Caki2 (cell line): ENCODE measurements at regions not wholly inside any gene's neighbourhood (a gene's known extent, or its start where the extent isn't known, plus 50 kb on each side); places are given as distances from the start of the nearest gene placed in this dataset.
"Not testable (repeated sequence)": the region's sequence is repeated elsewhere in the genome, so short reads cannot be mapped to it uniquely, and the experiment has no call there.

Experiments
- DNase-seq: peaks from one replicate; pipeline ENCODE4 v3.0.0-alpha.2; 2015; ENCODE audit warnings: low read depth
- in situ Hi-C: cut with HindIII; loops from 2 replicates; pipeline ENCODE4 v1.10.0; 2016; ENCODE audit warnings: low sequenced_read_pairs, low pct_unique_long_range_greater_than_20kb, mixed read lengths

DNA sequence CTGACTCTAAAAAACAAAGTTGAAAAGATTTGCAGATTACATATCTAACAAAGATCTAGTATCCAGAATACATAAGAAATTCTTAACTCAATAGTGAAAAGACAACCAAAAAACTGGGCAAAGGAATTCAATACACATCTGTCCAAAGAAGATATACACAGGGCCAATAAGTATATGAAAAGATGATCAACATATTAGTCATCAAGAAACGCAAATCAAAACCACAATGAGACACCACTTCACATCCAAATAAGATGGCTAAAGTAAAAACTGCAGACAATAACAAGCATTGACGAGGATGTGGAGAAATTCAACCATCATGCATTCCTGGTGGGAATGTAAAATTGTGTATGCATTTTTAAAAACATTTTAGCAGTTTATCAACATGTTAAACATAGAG is 256.0 kb downstream of the EIPR1 start:
- DNase-seq = no peak
- in situ Hi-C loops = no loop called here

DNA sequence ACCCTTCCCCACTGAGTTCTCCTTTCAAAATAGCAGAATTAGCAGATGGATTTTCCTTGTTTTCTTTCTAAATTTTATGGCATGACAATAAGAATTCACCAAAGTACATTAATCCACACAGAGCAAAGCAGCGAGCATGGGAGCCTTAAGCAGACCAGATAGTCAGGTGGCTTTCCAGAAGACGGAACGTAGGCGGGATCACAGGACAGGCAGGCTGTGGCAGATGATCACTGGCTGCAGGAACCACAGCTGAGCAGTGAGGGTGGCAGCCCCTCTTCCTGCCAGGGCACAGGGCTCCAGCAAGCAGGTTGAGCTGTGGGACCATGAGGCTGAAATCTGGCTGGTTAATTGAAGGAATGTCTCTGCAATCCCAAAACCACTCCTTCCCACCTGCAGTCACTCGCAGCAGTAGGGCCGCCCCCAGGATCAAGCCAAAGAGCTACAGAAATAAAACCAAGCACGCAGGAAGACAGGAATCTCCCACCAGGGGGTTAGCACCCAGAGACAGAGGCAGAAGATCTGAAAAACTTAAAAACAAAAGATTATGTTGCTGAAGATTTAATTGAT is 259.9 kb downstream of the EIPR1 start:
- in situ Hi-C loops = no loop called here
- no peak for DNase-seq

DNA sequence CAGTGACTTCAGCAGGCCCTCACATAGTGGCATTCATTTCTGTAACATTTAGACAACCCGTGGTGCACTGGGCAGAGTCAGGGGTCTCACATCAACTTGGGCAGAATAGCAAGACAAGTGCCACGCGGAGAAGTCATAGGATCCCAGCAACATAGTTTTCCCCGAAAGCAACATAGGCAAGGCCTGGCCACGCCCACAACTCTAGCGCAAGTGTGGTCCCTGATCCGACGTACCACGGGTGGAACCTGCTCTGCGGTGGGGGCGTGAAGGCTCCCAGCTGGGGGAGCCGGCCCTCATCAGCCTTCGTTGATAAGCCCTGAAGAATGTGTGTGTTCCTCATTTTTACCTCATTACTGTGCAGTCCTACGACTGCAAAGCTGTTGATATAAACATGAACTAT is 261.2 kb downstream of the EIPR1 start:
- DNase-seq = no peak
- in situ Hi-C loops = no loop called here

DNA sequence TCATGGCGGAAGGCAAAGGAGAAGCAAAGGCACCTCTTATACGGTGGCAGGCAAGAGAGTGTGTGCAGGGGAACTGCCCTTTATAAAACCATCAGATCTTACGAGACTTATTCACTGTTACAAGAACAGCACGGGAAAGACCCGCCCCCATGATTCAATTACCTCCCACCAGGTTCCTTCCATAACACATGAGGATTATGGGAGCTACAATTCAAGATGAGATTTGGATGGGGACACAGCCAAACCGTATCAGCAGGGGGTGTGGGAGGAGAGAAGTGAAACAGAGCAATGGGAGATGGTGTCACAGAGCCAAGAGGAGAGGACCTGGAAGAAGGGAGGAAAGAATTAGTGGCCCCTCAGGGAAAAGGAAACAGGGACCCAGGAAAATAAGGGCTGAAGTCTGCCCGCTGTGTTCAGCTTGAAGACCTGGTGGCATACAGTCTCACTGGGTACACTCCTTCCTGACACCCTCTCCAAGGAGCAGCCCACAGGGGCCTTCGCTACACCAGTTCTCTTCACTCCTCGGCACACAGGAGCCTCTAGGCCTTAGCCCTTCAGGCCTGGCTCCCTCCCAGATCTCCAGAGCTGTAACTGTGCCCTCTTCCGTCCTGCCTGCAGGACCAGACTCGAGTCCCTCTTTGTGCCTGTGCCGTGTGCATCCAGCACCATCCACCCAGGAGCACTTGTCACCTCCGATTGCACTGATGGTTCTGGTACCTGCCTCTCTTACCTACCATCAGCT is 262.1 kb downstream of the EIPR1 start:
- in situ Hi-C loops = no loop called here

DNA sequence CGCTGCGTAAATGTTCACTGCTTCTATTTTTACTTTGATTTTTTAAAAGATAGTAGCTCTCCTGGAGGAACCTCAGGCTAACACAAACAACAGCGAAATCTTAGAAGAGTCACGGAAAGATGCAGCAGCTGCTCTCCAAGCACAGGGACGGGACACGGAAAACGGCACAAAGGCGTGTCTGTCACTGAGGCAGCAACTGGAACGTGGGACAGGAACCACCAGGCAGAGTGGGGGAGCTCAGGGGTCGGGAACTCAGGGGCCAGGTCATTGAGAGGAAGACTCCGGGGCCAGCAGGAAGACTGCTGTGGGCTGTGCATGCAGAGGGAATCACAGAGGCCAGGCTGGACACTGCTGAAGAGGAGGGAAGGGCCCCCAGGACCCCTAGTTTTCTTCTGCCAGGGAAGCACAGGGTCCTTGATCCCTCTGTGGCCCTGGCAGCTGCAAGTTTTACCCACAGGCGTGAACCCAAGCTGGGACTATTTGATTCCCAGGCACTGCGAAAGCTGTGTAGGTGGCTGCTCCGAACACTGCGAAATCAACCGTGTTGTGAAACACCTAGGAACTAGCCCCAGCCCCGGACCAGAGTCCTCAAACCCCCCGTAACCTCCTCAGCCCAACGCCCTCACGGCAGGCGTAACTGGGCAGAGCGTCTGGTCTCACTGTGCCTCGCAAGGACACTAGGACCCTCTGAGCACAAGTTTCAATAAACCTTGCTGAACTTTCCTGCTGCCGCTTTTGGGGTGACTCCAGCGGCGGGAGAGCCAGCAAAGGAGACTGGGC is 263.0 kb downstream of the EIPR1 start:
- in situ Hi-C loops = no loop called here
- DNase-seq = no peak

More for the DNA sequence above, 262.1 kb downstream of the EIPR1 start:
- DNase-seq = no peak

DNA sequence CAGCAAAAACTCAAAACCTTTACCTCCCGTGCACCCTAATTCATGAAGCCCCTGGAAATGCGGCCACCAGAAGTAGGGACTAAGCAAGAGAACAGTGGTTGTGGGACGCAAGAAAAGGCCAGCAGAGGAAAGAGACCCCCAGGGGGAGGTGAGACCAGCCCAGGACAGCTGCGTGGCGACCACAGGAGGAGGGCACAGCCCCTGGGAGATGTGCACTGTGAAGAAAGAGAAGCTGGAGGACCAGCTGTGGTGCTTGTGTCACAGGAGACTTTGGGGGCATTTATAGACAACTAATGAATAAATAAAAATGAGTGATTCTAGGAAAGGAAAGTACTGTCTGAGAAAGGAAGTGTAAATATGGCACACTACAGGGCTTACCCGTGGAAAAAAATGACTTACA is 263.8 kb downstream of the EIPR1 start:
- in situ Hi-C loops = no loop called here
- DNase-seq = no peak

DNA sequence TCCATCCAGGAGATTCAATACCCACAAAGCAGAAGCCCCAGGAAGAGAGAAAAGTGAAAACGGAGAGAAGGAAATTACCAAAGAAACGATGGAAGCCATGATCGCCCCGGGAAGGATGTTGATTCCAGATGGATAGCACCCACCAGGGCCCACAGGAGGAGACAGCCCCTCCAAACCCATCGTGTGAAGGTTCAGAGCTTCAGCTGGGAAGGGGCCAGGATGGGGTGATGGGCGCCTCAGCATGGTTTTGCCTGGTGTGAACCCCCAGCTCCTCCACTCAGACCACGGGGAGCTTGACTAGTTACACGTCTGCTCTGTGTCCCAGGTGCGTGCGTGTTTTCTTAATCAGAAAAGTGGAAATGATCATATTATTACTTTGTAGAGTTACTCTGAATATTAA is 264.5 kb downstream of the EIPR1 start:
- in situ Hi-C loops = no loop called here
- DNase-seq = no peak

DNA sequence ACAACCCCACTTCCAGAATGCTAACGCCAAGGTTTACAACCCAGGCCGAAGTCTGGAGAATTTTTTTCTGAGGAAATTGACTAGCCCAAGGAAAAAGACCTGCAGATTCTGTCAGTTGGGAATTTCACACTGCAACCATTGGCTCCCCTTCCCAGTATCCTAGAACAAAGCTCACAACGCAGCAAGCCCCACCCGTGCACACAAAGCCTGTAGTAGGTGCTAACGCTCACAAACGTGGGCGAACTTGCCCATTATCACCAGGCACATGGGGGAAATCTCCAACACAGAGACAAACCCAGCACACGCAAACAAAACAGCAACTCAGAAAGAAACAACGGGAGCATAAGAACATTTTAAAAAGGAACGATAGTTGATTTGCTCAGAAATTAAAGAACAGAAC is 265.1 kb downstream of the EIPR1 start:
- in situ Hi-C loops = no loop called here
- DNase-seq = no peak

DNA sequence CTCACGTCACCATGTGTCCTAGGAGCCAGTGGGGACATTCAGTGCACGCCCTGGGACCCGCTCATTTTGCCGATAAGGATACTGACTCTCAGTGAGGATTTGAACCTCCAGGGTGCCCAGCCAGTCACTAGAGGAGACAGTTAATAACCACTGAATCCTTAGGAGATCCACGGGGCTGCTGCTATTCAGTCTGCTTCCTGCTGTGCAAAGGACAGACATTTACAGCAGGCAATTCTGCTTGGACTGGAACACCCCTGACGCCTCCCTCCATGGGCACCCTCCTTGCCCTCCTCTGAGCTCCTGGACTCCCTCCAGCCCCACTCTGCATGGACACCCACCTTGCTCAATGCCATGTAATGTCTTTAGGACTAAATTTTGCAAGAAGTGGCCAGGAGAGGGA is 265.5 kb downstream of the EIPR1 start:
- no peak for DNase-seq
- in situ Hi-C loops = no loop called here

DNA sequence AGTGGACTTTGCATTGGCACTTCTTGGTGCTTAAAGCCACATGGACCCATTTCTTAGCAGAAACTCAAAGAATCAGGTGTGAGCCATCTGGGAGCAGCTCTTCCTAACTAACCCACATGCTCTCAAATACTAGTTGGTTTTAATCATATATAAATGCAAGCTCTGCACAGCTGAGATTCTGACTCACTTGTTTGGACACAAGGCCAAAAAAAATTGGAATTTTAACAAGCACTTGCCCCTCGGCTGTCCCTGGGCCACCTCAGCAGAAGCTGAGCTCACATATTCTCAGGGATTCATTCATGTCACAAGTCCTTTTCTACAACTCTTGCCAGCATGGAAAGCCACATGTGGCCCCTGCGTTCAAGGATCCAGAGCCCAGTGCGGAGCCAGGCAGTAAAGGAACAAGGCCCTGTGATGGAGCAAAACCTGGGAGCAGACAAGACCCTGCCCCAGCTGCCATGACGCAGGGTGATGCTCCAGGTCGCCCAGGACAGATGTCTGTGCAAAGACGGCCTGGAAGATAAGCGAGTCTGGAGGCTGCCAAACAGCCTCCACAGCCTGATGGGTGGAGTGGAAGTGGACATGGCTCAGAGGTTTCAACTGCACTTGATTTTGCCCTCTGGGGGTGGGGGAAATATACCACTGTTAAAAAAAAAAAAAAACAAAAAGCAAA is 266.5 kb downstream of the EIPR1 start:
- DNase-seq = no peak
- in situ Hi-C loops = no loop called here

DNA sequence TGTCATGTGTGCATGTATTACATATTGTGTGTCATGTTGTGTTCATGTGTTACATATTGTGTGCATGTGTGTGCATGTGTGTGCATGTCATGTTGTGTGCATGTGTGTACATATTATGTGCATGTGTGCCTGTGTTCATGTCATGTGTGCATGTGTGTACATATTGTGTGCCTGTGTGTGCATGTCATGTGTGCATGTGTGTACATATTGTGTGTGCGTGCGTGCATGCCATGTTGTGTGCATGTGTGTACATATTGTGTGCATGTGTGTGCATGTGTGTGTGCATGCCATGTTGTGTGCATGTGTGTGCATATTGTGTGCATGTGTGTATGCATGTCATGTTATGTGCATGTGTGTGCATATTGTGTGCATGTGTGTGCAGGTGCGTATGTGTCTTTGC is 267.1 kb downstream of the EIPR1 start:
- in situ Hi-C loops = no loop called here
- DNase-seq = no peak

DNA sequence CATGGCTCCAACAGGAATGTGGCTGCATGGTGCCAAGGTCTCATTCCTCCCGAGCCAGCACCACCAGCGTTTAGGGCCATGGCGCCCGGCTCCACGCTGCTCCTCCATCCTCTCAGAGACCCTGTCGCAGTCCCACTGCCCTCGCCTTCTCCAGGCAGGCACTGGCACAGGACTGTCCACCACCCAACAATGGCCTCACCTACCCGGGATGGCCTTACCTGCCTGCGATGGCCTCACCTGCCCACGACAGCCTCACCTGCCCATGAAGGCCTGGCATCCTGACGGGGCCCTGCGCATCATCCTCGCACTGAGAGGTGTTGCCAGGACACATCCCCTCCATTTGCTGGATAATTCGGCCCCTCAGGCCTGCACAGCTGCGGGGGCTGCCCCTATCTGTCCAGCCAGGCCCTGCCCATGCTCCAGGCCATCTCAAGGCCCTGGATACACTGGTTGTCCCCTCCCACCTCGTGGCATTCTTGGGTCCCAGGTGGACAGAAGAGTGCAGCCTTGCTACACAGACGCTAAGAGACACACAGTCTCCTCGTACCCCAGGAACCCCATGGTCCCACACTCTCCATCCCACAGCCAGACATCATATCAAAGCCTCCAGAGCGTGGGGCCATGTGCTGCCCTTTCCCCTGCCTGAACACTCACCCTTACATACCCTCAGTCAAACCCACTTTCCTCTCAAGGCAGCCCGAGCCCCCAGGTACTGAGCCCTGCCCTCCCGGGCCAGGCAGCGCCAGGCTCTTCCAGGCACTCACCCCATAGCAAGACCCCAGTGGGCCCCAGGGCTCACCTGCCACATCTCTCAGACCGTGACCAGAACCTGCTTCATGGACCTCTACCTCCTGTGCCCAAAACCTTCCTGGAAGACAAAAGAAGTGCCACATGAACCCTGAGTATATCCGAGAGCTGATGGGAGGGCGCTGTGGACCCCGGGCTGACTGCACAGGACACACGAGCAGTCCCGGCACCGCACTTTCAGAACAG is 268.6 kb downstream of the EIPR1 start:
- in situ Hi-C loops = no loop called here
- DNase-seq = no peak

DNA sequence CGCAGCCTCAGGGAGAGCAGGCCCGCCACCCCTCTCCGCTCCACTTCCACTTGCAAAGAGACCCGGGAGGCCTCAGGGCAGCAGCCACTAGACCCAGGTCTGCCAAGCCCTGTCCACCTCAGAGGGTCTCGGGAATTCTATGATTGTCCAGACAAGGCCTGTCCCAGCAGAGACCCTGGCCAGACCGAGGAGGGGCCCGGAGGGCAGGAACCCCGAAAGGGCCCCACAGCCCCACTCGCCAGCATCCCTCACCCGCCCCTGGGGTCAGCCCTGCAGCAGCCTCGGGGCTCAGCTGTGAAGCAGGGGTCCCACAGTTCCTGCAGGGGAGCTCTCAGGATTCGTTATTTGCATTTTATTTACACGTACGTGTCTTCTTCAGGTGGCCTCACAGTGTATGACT is 269.5 kb downstream of the EIPR1 start:
- in situ Hi-C loops = no loop called here
- DNase-seq = no peak

DNA sequence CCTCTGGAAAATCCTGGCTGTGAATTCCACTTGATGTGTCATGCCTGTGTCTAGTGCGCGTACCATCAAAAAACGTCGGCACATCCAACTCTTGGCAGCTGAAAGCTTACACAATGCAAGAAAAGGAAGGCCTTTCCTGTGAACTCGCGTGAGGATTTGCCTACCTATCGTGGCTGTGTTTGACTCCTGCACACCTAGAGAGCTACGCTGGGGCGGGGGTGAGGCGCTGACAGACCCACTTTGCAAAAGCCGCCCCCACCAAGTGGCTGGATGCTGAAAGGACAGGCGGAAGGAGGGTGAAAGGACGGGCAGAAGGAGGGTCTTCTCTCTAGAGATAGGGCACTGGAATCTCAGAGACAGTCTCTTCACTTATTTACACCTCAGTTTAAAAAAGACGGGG is 270.1 kb downstream of the EIPR1 start:
- in situ Hi-C loops = no loop called here
- DNase-seq = no peak

DNA sequence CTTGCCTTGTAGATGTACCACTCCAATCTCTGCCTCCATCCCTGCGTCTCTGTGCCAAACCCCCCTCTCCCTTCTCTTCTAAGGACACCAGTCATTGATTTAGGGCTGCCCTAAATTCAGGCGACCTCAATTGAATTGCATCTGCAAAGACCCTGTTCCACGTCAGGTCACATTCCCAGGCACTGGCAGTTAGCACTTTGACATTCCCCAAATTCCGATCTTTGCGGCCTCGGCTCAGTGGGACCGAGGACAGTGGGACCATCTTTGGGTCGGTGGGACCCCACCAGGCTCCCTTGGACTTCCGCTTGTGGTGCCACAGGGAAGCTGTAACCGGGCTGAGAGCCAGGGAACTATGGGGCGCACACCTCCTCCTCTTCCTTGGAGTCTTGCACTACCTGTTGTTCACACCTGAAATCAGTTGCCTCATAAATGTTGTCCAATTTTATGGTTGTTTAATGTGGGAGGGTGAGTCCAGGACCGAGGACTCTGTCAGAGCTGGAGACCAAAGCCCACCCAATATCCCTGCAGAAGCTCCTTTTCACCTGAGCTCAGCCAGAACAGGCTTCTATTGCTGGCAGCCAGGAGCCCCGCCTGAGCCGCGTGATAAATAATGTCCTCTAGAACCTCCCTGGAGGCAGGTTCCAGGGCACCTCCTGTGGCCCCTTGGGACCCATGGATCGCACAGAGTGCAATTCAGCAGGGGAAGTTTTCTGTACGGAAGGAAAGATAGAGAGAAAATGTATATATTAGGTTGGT is 271.6 kb downstream of the EIPR1 start:
- no peak for DNase-seq
- in situ Hi-C loops = no loop called here

DNA sequence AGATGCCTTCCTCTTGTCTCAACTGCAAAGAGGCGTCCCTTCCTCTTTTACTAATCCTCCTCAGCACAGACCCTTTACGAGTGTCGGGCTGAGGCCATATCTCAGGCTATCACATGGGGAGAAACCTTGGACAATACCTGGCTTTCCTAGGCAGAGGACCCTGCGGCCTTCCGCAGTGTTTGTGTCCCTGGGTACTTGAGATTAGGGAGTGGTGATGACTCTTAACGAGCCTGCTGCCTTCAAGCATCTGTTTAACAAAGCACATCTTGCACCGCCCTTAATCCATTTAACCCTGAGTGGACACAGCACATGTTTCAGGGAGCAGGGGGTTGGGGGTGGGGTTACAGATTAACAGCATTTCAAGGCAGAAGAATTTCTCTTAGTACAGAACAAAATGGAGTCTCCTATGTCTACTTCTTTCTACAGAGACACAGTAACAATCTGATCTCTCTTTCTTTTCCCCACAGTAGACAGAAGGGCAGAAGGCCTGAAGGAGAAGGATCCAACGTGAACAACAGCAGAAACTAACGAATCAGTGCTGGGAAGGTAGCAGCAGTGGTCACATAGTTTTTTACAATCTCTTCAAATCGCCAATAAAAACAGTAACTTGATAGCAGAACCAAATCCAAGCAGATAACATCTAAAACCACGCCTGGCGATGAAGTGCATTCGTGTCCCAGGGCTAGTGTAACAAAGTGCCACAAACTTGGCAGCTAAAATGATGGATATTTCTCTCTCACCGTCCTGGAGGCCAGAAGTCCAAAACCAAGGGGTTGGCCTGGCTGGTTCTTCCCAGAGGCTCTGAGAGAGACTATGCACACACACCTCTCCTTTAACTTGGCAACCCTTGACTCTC is 272.4 kb downstream of the EIPR1 start:
- peak; percentile 8 for DNase-seq
- in situ Hi-C loops = not testable (repeated sequence)

DNA sequence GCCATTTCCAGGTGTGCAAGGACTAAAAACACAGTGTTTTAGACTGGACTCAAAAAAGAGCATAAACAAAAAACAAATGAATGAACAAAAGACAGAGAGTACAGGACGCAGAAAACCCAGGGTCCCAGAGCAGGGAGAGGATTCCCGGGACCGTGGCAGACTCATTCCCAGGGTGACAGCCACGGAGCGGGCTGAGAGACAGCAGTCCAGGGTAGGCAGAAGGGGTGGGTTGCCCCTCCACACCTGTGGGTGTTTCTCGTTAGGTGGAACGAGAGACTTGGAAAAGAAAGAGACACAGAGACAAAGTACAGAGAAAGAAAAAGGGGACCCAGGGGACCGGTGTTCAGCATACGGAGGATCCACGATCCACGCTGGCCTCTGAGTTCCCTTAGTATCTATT is 273.4 kb downstream of the EIPR1 start:
- no peak for DNase-seq
- in situ Hi-C loops = no loop called here
